DMS153 (cell line): ENCODE measurements at regions not wholly inside any gene's neighbourhood (a gene's known extent, or its start where the extent isn't known, plus 50 kb on each side); places are given as distances from the start of the nearest gene placed in this dataset.
"Not testable (repeated sequence)": the region's sequence is repeated elsewhere in the genome, so short reads cannot be mapped to it uniquely, and the experiment has no call there.

ENCODE experiments used
- DNase-seq: peaks from one replicate; lab custom pipeline; 2025; lab: John Stamatoyannopoulos, UW

- DNase-seq: no peak
These were observed 76.5 kb downstream of the SLC2A10 start for GRCh38 chr20:46785958-46786357.

DNA sequence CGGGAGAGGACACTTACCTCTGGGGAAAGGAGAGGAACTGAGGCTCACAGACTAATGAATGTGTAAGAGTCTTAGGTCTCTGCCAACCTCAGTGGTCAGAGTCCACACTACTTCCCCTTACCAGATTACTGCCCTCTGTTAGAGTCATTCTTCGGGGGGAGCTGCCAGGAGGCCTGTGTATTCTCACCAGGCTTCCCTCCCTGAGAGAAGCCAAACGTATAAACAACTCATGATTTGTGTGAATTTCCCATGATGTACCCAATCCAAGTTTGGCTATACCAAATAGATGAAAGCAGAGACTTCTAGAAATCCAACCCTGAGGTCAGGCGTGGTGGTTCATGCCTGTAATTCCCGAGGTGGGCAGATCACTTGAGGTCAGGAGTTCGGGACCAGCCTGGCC lies 77.1 kb downstream of the SLC2A10 start:
- no peak for DNase-seq

GRCh38 chr20:46787991-46788762 lies 78.7 kb downstream of the SLC2A10 start:
- DNase-seq: no peak

DNA sequence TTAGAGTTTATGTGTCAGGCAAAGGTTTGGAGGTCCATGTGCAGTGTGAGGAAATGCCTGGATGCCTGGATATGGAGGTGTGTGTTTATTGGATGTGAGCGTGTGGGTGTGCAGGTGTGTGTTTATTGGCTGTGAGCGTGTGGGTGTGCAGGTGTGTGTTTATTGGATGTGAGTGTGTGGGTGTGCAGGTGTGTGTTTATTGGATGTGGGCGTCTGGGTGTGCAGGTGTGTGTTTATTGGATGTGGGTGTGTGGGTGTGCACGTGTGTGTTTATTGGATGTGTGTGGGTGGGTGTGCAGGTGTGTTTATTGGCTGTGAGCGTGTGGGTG lies 79.3 kb downstream of the SLC2A10 start:
- DNase-seq: not testable (repeated sequence)

GRCh38 chr20:46789339-46790028 lies 80.0 kb downstream of the SLC2A10 start:
- DNase-seq: no peak

GRCh38 chr20:46791722-46792416 lies 82.4 kb downstream of the SLC2A10 start:
- no peak for DNase-seq

DNA sequence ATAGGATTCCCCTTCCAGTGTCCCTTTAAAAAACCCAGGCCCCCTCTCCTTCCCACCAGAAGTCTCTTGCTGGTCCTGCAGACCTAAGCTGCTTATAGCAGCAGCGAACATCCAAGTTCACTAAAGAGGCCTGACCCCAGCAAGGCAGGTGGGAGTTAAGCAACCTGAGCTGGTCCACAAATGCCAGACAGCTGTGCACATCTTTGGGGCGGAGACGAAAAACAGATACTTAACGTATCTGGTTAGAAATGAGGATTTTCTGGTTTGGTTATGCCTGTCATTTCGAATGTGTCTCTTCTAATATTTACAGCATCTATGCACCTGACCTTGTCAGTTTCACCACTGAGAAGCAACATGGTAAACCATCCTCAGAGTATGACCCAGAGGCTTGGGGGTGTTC lies 87.8 kb downstream of the SLC2A10 start:
- no peak for DNase-seq

DNA sequence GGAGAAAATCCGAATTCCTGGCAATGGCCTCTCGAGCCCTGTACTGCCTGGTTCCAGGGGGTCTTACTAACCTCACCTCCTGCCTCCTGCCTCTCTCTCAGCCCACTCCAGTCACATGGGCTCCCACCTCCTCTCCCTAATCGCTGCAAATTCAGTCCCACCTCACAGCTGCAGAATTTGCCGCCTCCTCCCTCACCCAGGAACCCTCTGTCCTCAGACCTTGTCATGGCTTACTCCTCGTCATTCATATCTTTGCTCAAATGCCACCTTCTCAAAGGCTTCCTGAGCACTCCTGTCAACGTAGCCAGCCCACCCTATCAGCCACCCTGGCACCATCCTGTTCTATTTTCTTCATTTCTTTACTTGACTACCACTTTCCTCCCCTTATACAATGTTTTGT lies 89.0 kb downstream of the SLC2A10 start:
- no peak for DNase-seq

DNA sequence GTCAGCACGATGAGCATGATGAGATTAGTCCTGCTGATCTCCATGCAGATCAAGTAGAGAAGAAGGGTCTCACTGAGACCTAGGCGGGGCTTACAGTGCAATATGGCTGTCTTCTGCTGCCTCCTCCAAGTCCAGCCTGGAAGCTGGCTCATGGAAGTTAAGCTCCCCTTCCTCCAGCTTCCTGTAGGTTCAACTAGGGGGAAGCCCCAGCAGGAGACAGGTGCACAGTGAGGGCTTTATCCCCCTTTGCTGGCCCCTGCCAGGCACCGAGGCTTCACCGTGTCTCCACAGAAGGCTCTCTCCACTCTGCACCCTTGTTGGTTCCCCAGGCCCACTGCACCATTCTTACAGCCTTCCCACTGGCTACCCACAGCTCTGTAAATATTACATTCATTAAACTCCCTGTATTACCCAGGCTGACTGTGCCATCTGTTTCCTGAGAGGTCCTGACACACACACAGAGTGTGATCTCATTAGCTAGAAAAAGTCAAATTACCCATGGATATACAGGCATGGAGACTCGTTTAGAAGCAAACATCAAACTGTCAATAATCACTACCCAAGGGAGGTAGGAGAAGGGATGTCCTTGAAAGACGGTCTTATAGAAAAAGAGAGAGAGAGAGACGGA lies 90.4 kb downstream of the SLC2A10 start:
- peak; percentile 29 for DNase-seq

DNA sequence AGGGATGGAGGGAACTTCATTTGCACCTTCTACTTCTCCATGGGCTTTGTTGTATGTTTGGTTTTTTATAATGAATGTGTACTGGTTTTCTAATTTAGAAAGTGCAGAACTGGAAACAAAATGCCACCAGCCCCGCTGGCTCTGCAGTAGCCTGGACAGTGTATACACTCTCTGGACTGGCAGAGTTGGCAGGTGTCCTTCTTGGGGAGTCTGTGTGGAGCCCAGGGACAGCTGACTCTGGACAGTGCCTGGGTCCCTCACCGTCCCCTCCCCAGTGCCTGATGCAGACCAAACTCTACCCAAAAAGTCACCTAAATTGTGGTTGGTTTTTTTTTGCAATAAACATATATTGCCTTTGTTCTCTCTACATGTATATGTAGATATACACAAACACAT lies 91.0 kb downstream of the SLC2A10 start:
- DNase-seq: no peak

- no peak for DNase-seq
These were observed 91.7 kb downstream of the SLC2A10 start for GRCh38 chr20:46801003-46801702.

DNA sequence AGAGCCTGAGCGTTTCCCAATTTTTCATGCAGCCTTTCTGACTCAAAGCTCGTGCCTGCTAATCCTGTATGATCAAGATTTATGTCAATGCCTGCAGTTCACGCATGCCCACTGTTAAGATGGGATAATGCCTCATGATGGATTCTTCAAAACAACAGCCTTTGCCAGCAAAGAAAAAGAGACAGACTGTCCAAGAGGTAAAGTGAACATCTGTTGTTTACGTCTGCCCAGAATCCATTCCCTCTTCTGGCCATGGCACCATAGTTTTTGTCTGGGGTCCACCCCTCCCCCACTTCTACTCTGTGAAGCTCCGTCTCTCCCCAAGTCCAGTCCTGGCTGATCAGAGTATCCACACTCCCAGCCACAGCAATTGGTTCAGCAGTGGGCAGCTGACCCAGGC lies 91.9 kb upstream of the EYA2 start:
- no peak for DNase-seq

- no peak for DNase-seq
These were observed 91.3 kb upstream of the EYA2 start for GRCh38 chr20:46803123-46804020.

DNA sequence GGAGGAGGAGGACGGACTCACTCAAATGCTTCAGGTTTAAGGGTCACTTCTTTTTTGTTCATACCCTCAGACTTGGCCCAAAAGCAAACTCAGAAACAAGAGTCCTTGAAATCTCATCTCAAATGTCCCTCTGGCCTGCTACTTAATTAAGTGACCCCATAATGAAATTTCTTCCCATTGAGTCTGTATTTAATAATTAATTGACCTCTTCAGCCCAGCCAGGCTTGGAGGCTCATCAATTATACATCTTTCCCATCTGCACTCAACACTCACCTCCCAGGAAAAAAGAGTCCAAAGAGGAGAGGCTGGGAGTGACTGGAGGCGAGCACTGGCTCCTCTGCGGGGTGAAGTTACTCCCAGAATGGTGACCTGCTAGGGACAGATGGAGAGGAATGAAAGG lies 90.5 kb upstream of the EYA2 start:
- DNase-seq: no peak

DNA sequence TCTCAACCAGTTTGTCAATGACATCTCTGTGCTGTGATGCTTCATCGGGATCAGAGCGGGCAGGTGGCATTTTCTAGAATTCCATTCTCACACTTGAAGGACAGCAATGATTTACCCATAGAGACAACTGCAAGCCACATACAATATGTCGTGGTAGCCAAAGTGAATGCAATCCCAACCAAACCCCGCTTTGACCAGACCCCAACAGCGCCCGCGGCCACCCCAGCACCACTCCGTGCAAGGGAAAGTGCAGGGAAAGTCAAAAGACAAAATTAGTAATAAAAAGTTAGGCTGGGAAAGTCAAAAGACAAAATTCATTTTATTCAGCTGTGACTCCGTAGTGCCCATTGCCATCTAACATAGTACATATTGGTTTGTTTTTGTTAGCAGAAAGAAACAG lies 88.8 kb upstream of the EYA2 start:
- no peak for DNase-seq

DNA sequence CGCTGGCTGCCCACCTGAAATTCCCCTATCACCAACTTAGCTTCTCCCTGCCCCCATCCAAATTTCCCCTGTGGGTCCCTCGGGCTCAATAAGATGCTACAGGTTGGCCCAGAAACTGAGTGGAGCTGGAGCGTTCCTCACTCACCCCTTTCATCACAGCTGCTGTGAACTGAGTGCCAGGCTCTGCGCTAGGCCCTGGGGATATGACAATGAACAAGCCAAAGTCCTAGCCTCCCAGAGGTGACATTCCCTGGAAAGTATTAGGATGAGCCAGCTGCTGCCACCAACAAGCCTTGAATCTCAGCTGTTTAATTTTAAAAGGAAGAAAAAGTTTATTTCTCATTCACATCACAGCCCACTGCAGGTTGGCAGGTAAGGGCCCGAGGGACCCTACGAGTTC lies 86.6 kb upstream of the EYA2 start:
- DNase-seq: no peak

DNA sequence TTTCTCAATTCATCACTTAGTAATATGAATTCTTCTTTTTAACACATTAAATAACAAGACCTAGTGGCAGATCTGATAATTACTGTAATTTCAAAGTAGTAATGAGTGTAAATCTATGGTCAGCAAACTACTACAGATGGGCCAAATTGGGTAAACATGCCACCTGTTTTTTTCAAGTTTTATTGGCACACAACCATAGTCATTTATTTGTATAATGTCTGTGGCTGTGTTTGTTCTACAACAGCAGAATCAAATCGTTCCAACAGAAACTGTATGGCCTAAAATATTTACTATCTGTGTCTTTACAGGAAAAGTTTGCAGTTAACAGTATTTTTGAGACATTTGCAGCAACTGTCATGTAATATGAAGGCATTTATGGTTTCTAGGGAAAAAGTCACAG lies 86.1 kb upstream of the EYA2 start:
- DNase-seq: no peak

GRCh38 chr20:46809706-46810360 lies 84.8 kb upstream of the EYA2 start:
- no peak for DNase-seq

- peak; percentile 34 for DNase-seq
These were observed 84.0 kb upstream of the EYA2 start for GRCh38 chr20:46810448-46811223.
